ENCODE measurements at regions not wholly inside any gene's neighbourhood (a gene's known extent, or its start where the extent isn't known, plus 50 kb on each side); places are given as distances from the start of the nearest gene placed in this dataset.

DNA sequence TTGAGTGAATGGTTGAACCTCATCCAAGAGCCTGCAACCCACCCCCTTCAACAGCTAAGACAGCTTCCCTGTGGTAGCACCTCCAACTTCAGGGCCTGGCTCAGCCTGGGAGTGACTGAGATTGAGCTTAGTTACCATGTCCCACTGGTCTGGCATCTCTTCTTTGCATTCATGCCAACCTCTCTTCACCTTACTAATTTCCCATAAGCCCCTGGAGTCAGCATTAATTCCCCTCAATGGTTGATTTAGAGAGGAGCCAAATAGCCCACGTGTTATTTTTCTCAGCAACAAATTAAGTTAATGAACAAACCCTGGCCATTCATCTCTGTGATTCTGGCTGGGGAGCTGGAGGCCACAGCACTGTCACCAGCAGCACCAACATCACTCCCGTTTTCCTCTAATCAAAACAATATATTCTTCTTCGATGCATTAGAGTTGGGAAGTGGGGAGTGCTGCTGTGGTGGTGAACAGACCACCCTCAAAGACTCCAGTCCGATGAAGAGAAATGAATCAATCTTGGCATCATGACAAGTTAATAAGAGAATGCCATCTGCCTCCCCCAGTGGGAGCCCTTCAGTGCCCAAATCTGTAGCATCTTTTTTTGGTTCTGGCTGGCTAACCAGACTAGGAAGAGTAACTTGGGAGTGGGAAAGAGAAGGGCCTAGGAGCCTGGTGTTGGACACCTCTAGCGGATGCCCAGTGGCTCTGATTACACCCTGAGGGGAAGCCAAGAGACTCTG is 83.2 kb upstream of the ADRA1D start:
- no peak overlapping the region for H2BK5ac ChIP-seq (ENCODE audit: insufficient read length, low read length)
- H3K23ac ChIP-seq (ENCODE audit: insufficient read length, low read depth, low read length), result no peak overlapping the region
- no peak overlapping the region for H2BK20ac ChIP-seq (ENCODE audit: low read depth, low read length, poor library complexity, severe bottlenecking)
- no peaks in the 10 kb centered on the region for H3K4me1 ChIP-seq (ENCODE audit: insufficient read depth, low read length)
- H2AFZ ChIP-seq (ENCODE audit: low read length), result no peak overlapping the region
- H3K4ac ChIP-seq (ENCODE audit: low read depth, low read length), result no peak overlapping the region
- no peaks in the 10 kb centered on the region for H3K79me1 ChIP-seq (ENCODE audit: insufficient read depth, low read depth, low read length, poor library complexity, severe bottlenecking)
- H4K8ac ChIP-seq (replicated peaks; ENCODE audit: insufficient read length, low read depth, low read length), result no peak overlapping the region
- no peak overlapping the region for H3K27ac Mint-ChIP-seq
- H3K14ac ChIP-seq (ENCODE audit: insufficient read depth, low read length), result no peak overlapping the region
- H3K9ac ChIP-seq (ENCODE audit: extremely low read depth, insufficient read length, low read length), result no peak overlapping the region
- H3K27me3 Mint-ChIP-seq (ENCODE audit: low read depth), result peaks cover 5% of the 10 kb centered on the region
- H3K36me3 Mint-ChIP-seq (ENCODE audit: insufficient read depth in 1 of 3, low read depth in 3 of 3), result no peaks in the 10 kb centered on the region; a peak in 1 of 7 replicates
- no peak overlapping the region for H2AK5ac ChIP-seq (ENCODE audit: insufficient read length, low read length)
- no CpG with 5 or more reads among the region's 5 CpGs for WGBS (ENCODE audit: extremely low coverage, insufficient read length, low lambda C conversion rate)
- H3T11ph ChIP-seq (ENCODE audit: low read length), result no peak overlapping the region
- no peaks in the 10 kb centered on the region for H3K4me1 Mint-ChIP-seq
- no peak for DNase-seq
- H2BK12ac ChIP-seq (ENCODE audit: insufficient read length, low read depth, low read length), result no peak overlapping the region
- TF ChIP-seq, protein P1, sequence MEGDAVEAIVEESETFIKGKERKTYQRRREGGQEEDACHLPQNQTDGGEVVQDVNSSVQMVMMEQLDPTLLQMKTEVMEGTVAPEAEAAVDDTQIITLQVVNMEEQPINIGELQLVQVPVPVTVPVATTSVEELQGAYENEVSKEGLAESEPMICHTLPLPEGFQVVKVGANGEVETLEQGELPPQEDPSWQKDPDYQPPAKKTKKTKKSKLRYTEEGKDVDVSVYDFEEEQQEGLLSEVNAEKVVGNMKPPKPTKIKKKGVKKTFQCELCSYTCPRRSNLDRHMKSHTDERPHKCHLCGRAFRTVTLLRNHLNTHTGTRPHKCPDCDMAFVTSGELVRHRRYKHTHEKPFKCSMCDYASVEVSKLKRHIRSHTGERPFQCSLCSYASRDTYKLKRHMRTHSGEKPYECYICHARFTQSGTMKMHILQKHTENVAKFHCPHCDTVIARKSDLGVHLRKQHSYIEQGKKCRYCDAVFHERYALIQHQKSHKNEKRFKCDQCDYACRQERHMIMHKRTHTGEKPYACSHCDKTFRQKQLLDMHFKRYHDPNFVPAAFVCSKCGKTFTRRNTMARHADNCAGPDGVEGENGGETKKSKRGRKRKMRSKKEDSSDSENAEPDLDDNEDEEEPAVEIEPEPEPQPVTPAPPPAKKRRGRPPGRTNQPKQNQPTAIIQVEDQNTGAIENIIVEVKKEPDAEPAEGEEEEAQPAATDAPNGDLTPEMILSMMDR (conservative IDR thresholded peaks at IDR 0.05), result no peak
- no peak overlapping the region for H2BK15ac ChIP-seq (ENCODE audit: low read depth, low read length)
- no peak overlapping the region for H4K91ac ChIP-seq (ENCODE audit: insufficient read length, low read depth, low read length)
- no peak overlapping the region for H2BK120ac ChIP-seq (ENCODE audit: low read depth, low read length, poor library complexity, severe bottlenecking)
- no peaks in the 10 kb centered on the region for H3K23me2 ChIP-seq (ENCODE audit: insufficient read length, low read depth, low read length, poor library complexity, severe bottlenecking)
- no peaks in the 10 kb centered on the region for H3K9me3 ChIP-seq (ENCODE audit: control insufficient read depth, low read depth, low read length)
- H3K4me2 ChIP-seq (ENCODE audit: insufficient read depth, insufficient read length, low read length), result no peak overlapping the region
- no peak overlapping the region for H4K5ac ChIP-seq (ENCODE audit: insufficient read length, low read depth, low read length)
- H3K4me3 Mint-ChIP-seq, result no peak overlapping the region
- no peaks in the 10 kb centered on the region for H4K20me1 ChIP-seq (ENCODE audit: control insufficient read depth, insufficient read depth, insufficient read length)
- no peaks in the 10 kb centered on the region; the same call in 1 of the 2 replicates for H3K27me3 ChIP-seq (ENCODE audit: insufficient read depth, low read length)
- no peaks in the 10 kb centered on the region for H3K79me2 ChIP-seq (ENCODE audit: insufficient read depth, low read length)
- H3K9me3 Mint-ChIP-seq, result no peaks in the 10 kb centered on the region
- H3K18ac ChIP-seq (ENCODE audit: insufficient read length, low read depth, low read length), result no peak overlapping the region
- no peak overlapping the region for H3K27ac ChIP-seq (ENCODE audit: insufficient read length, low read depth, low read length)
- no peak overlapping the region for H3K56ac ChIP-seq (ENCODE audit: insufficient read length, low read depth, low read length)

Measured in H9 (cell line).